ENCODE measurements at regions not wholly inside any gene's neighbourhood (a gene's known extent, or its start where the extent isn't known, plus 50 kb on each side); places are given as distances from the start of the nearest gene placed in this dataset.

GRCh38 chr9:12891588-12891987, 116.8 kb downstream of the LURAP1L start:
- H3K4me3 ChIP-seq, result no peak overlapping the region
- ATAC-seq, result no peak
- H3K27me3 ChIP-seq (ENCODE audit: insufficient read depth in 3 of 3, low read length in 2 of 3), result no peaks in the 10 kb centered on the region
- TF ChIP-seq CTCF (IDR thresholded peaks at IDR 0.05), result no peak
- no peaks in the 10 kb centered on the region for H3K4me1 ChIP-seq
- no peak for DNase-seq
- intact Hi-C loops (cut with DNase I), result no loop called here
- H3K36me3 ChIP-seq (ENCODE audit: insufficient read depth in 1 of 2, low read depth in 1 of 2), result no peaks in the 10 kb centered on the region
- H3K9me3 ChIP-seq, result no peaks in the 10 kb centered on the region
- no peak overlapping the region for H3K27ac ChIP-seq
- WGBS, 3 donors, result 96 to 100% (median 98%) methylated on average over 1 of the region's 1 CpG

GRCh38 chr9:12903316-12903715, 128.5 kb downstream of the LURAP1L start:
- Histone ChIP-seq H3K36me3 (ENCODE audit: insufficient read depth in 1 of 2, low read depth in 1 of 2) (no peaks in the 10 kb centered on the region), H3K4me3 (no peak overlapping the region), H3K9me3 (no peaks in the 10 kb centered on the region), H3K4me1 (no peaks in the 10 kb centered on the region), H3K27me3 (ENCODE audit: insufficient read depth in 3 of 3, low read length in 2 of 3) (no peaks in the 10 kb centered on the region), H3K27ac (no peak overlapping the region)
- WGBS, 3 donors, result 91 to 96% (median 93%) methylated on average over 2 of the region's 2 CpGs
- DNase-seq (no peak), ATAC-seq (no peak)
- TF ChIP-seq CTCF (IDR thresholded peaks at IDR 0.05), result no peak
- intact Hi-C loops (cut with DNase I), result no loop called here

GRCh38 chr9:12904261-12905000, 129.6 kb downstream of the LURAP1L start:
- Histone ChIP-seq H3K27ac (no peak overlapping the region), H3K36me3 (ENCODE audit: insufficient read depth in 1 of 2, low read depth in 1 of 2) (no peaks in the 10 kb centered on the region), H3K27me3 (ENCODE audit: insufficient read depth in 3 of 3, low read length in 2 of 3) (no peaks in the 10 kb centered on the region), H3K9me3 (no peaks in the 10 kb centered on the region), H3K4me1 (no peaks in the 10 kb centered on the region), H3K4me3 (no peak overlapping the region)
- WGBS, 3 donors, result 85 to 96% (median 93%) methylated on average over 2 of the region's 2 CpGs
- TF ChIP-seq CTCF (IDR thresholded peaks at IDR 0.05), result no peak
- intact Hi-C loops (cut with DNase I), result no loop called here
- DNase-seq, result no peak
- no peak for ATAC-seq

- H3K27ac ChIP-seq, result no peak overlapping the region
- H3K4me1 ChIP-seq, result no peaks in the 10 kb centered on the region
- DNase-seq (no peak), ATAC-seq (no peak)
- 79 to 82% (median 82%) methylated on average over 3 of the region's 3 CpGs for WGBS, 3 donors
- no peak overlapping the region for H3K4me3 ChIP-seq
- intact Hi-C loops (cut with DNase I), result no loop called here
- H3K9me3 ChIP-seq, result no peaks in the 10 kb centered on the region
- H3K36me3 ChIP-seq (ENCODE audit: insufficient read depth in 1 of 2, low read depth in 1 of 2), result no peaks in the 10 kb centered on the region
- TF ChIP-seq CTCF (IDR thresholded peaks at IDR 0.05), result no peak
- H3K27me3 ChIP-seq (ENCODE audit: insufficient read depth in 3 of 3, low read length in 2 of 3), result no peaks in the 10 kb centered on the region
Measured at GRCh38 chr9:12906646-12907045, 131.8 kb downstream of the LURAP1L start.

- no peaks in the 10 kb centered on the region for H3K4me1 ChIP-seq
- no peak for ATAC-seq
- H3K27me3 ChIP-seq (ENCODE audit: insufficient read depth in 3 of 3, low read length in 2 of 3), result no peaks in the 10 kb centered on the region
- TF ChIP-seq CTCF (IDR thresholded peaks at IDR 0.05), result no peak
- H3K9me3 ChIP-seq, result no peaks in the 10 kb centered on the region
- intact Hi-C loops (cut with DNase I), result no loop called here
- H3K27ac ChIP-seq, result no peak overlapping the region
- 81 to 86% (median 84%) methylated on average over 3 of the region's 3 CpGs for WGBS, 3 donors
- H3K36me3 ChIP-seq (ENCODE audit: insufficient read depth in 1 of 2, low read depth in 1 of 2), result no peaks in the 10 kb centered on the region
- no peak overlapping the region for H3K4me3 ChIP-seq
- no peak for DNase-seq
Measured at GRCh38 chr9:12908895-12909294, 134.1 kb downstream of the LURAP1L start.
